ENCODE measurements at regions not wholly inside any gene's neighbourhood (a gene's known extent, or its start where the extent isn't known, plus 50 kb on each side); places are given as distances from the start of the nearest gene placed in this dataset.

- ChIA-PET CTCF (no interaction called here), POLR2A (no interaction called here)
- no peak for TF ChIP-seq CTCF (IDR thresholded peaks at IDR 0.05; ENCODE audit: control extremely low read depth, extremely low read depth, low read depth, missing control alignments)
- DNase-seq (ENCODE audit: extremely low spot score) = no peak
Observed at GRCh38 chr2:212908682-212909435, 242.6 kb downstream of the IKZF2 start.

GRCh38 chr2:212908031-212908430 is 243.4 kb downstream of the IKZF2 start:
- TF ChIP-seq CTCF (IDR thresholded peaks at IDR 0.05; ENCODE audit: control extremely low read depth, extremely low read depth, low read depth, missing control alignments) = no peak
- no peak for DNase-seq (ENCODE audit: extremely low spot score)
- POLR2A ChIA-PET = no interaction called here
- CTCF ChIA-PET = no interaction called here

- ChIA-PET CTCF (interaction anchor here (1.8 kb wide), 1 partner anchor 13 kb away, joined by 3 read pairs; no protein-coding TSS in a partner anchor), POLR2A (no interaction called here)
- DNase-seq (ENCODE audit: extremely low spot score) = no peak
- TF ChIP-seq CTCF (IDR thresholded peaks at IDR 0.05; ENCODE audit: control extremely low read depth, extremely low read depth, low read depth, missing control alignments) = no peak
Observed at GRCh38 chr2:212906620-212907019, 244.8 kb downstream of the IKZF2 start.

GRCh38 chr2:212905640-212906201 is 245.7 kb downstream of the IKZF2 start:
- no peak for TF ChIP-seq CTCF (IDR thresholded peaks at IDR 0.05; ENCODE audit: control extremely low read depth, extremely low read depth, low read depth, missing control alignments)
- CTCF ChIA-PET = interaction anchor here (1.8 kb wide), 1 partner anchor 12 kb away, joined by 3 read pairs; no protein-coding TSS in a partner anchor
- no peak for DNase-seq (ENCODE audit: extremely low spot score)
- POLR2A ChIA-PET = no interaction called here

GRCh38 chr2:212904646-212905045 is 246.8 kb downstream of the IKZF2 start:
- CTCF ChIA-PET = no interaction called here
- POLR2A ChIA-PET = no interaction called here
- TF ChIP-seq CTCF (IDR thresholded peaks at IDR 0.05; ENCODE audit: control extremely low read depth, extremely low read depth, low read depth, missing control alignments) = no peak
- no peak for DNase-seq (ENCODE audit: extremely low spot score)

- DNase-seq (ENCODE audit: extremely low spot score) = no peak
- ChIA-PET POLR2A (no interaction called here), CTCF (interaction anchor here (2.4 kb wide), 1 partner anchor 11 kb away, joined by 11 read pairs; no protein-coding TSS in a partner anchor)
Observed at GRCh38 chr2:212903413-212903812, 248.0 kb downstream of the IKZF2 start.

More at GRCh38 chr2:212903413-212903812, 248.0 kb downstream of the IKZF2 start:
- no peak for TF ChIP-seq CTCF (IDR thresholded peaks at IDR 0.05; ENCODE audit: control extremely low read depth, extremely low read depth, low read depth, missing control alignments)
